Mucosa of rectum (tissue), 2 donors: ENCODE measurements at regions not wholly inside any gene's neighbourhood (a gene's known extent, or its start where the extent isn't known, plus 50 kb on each side); places are given as distances from the start of the nearest gene placed in this dataset.
"Not testable (repeated sequence)": the region's sequence is repeated elsewhere in the genome, so short reads cannot be mapped to it uniquely, and the experiment has no call there.

Source experiments
- H3K27ac ChIP-seq, 2 donors: one replicate each; pipeline ENCODE4 v1.7.0; 2013; ENCODE audit warnings: inconsistent platforms in 2 of 2, low read depth in 2 of 2, low read length in 2 of 2
- H3K27me3 ChIP-seq, 2 donors: one replicate each; pipeline ENCODE4 v1.7.0; 2013; ENCODE audit warnings: low read length in 2 of 2; ENCODE audit not compliant: control insufficient read depth in 2 of 2, insufficient read depth in 2 of 2
- H3K36me3 ChIP-seq, 2 donors: one replicate each; pipeline ENCODE4 v1.7.0; 2013; ENCODE audit warnings: low read length in 2 of 2; ENCODE audit not compliant: control insufficient read depth in 2 of 2, insufficient read depth in 2 of 2
- H3K4me1 ChIP-seq, 2 donors: one replicate each; pipeline ENCODE4 v1.7.0; 2013; ENCODE audit warnings: low read length in 2 of 2, mild to moderate bottlenecking in 1 of 2; ENCODE audit not compliant: control insufficient read depth in 2 of 2, insufficient read depth in 2 of 2
- H3K4me3 ChIP-seq, 2 donors: one replicate each; pipeline ENCODE4 v1.7.0; 2013; ENCODE audit warnings: low read length in 2 of 2
- H3K9ac ChIP-seq, 2 donors: one replicate each; pipeline ENCODE4 v1.7.0; 2013; ENCODE audit warnings: low read length in 2 of 2, low read depth in 1 of 2, mild to moderate bottlenecking in 1 of 2
- H3K9me3 ChIP-seq, 2 donors: one replicate each; pipeline ENCODE4 v1.7.0; 2013; ENCODE audit warnings: low read length in 2 of 2; ENCODE audit not compliant: control insufficient read depth in 2 of 2
- donor health status: healthy.
- donor health status: Normal muscosa, but diverticular disease.

DNA sequence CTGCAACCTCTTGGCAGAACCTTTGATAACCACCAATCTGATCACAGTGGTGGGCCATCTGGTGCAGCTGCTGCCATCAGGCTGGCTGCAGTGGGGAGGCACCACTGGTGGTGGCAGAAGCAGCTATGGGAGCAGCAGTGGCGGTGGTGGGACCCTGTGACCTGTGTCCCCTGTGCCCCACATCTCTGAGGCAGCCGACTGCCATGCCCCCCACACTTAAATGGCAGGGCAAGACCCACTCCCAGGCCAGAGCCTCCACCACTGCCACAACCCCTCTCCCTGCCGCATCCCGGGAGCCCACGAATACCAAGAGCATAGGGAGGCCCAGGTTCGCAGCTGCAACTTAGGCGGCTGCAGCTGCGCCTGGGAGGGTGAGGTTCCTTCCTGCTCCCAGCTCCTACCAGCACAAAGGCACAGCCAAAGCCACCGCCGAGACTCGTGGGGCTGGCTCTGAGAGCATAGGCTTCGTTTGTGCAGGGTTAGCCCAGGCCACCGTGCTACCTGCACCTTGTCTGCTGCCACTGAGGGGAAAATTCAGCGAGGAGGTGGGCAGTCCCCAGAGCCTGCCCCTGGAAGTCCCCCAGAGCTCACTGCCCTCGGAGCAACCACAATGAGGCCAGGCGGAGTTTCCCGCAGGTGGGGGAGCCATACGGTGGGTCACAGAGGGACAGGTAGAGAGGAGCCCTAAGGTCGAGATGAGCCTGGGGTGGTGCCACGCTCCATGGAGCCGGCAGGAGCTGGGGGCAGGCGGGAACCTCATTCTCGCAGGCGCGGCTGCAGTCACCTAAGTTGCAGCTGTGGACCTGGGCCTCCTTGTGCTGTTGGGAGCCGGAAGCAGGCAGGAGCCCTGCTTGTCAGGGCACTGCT lies 518.7 kb downstream of the RWDD3 start:
- Histone ChIP-seq H3K36me3 (no peaks in the 10 kb centered on the region), H3K27me3 (no peaks in the 10 kb centered on the region), H3K9me3 (peaks cover 0 to 3% of the 10 kb centered on the region in 2 donors)

DNA sequence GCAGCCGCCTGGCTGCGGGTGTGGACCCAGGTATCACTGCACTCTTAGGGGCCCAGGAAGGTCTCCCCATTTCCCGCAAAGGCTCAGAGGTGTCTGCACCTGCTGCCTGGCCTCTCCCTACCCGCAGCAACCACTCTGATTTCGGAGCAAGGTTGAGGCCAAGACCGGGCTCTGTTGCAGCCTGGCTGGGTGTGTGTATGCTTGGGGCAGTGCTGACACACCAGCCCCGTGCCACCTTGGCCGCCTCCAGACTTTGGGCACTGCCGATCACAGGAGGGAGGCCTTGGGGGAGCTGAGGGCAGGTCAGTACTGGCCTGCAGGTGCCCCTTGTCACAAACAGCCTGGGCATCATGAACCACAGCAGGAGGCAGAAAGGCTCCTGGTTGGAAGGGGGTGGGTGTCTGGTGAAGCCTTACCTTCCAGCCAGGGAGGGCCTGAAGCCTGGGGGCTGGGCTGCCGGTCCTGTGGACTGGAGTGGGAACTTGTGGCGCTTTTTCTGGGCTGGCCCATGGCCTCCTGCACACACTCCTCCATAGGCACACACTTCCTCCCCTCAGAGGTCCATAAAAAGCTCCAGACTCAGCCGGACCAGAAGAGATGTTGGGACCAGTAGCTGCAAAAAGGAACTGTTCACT lies 519.5 kb downstream of the RWDD3 start:
- H3K4me3 ChIP-seq, result no peak overlapping the region
- no peaks in the 10 kb centered on the region for H3K4me1 ChIP-seq
- no peak overlapping the region for H3K27ac ChIP-seq
- no peaks in the 10 kb centered on the region for H3K36me3 ChIP-seq
- no peaks in the 10 kb centered on the region for H3K27me3 ChIP-seq
- H3K9ac ChIP-seq, result no peak overlapping the region
- H3K9me3 ChIP-seq, result peaks cover 0 to 3% of the 10 kb centered on the region in 2 donors

More for the DNA sequence above, 518.7 kb downstream of the RWDD3 start:
- H3K4me1 ChIP-seq, result no peaks in the 10 kb centered on the region
- H3K9ac ChIP-seq, result no peak overlapping the region
- H3K4me3 ChIP-seq, result no peak overlapping the region
- no peak overlapping the region for H3K27ac ChIP-seq

- H3K9me3 ChIP-seq, result peaks cover 0 to 3% of the 10 kb centered on the region in 2 donors
- no peak overlapping the region for H3K27ac ChIP-seq
- no peak overlapping the region for H3K4me3 ChIP-seq
- H3K9ac ChIP-seq, result no peak overlapping the region
- no peaks in the 10 kb centered on the region for H3K36me3 ChIP-seq
- H3K27me3 ChIP-seq, result no peaks in the 10 kb centered on the region
- no peaks in the 10 kb centered on the region for H3K4me1 ChIP-seq
Measured at GRCh38 chr1:95754412-95754811, 520.4 kb downstream of the RWDD3 start.

DNA sequence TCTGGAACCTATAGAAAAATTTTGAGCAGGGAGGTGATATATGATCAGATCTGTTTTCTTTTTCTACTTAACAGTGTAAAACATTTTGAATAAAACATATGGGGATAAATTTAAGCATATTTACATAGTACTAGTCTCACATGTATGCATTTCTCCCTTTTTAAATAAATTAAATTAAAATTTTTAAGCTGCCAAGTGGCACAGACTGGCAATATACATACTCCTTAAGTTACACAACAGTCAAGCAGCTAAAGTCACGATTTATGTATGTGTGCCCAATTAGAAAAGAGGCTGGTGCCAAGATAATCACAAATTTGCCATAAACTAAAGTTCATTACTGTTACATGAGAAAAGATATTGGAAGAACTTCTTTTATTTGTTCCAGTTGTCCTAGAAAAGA lies 532.0 kb downstream of the RWDD3 start:
- H3K27me3 ChIP-seq, result no peaks in the 10 kb centered on the region
- H3K9me3 ChIP-seq, result no peaks in the 10 kb centered on the region
- H3K36me3 ChIP-seq, result no peaks in the 10 kb centered on the region
- no peak overlapping the region for H3K9ac ChIP-seq
- H3K27ac ChIP-seq, result no peak overlapping the region
- no peak overlapping the region for H3K4me3 ChIP-seq
- H3K4me1 ChIP-seq, result no peaks in the 10 kb centered on the region

GRCh38 chr1:95770581-95770980 lies 536.6 kb downstream of the RWDD3 start:
- Histone ChIP-seq H3K9me3 (peaks cover 0 to 3% of the 10 kb centered on the region in 2 donors), H3K4me1 (no peaks in the 10 kb centered on the region), H3K4me3 (no peak overlapping the region), H3K9ac (no peak overlapping the region), H3K36me3 (no peaks in the 10 kb centered on the region), H3K27ac (no peak overlapping the region), H3K27me3 (no peaks in the 10 kb centered on the region)

GRCh38 chr1:95778217-95778616 lies 544.2 kb downstream of the RWDD3 start:
- H3K9ac ChIP-seq, result no peak overlapping the region
- H3K27me3 ChIP-seq, result no peaks in the 10 kb centered on the region
- peaks cover 0 to 3% of the 10 kb centered on the region in 2 donors for H3K9me3 ChIP-seq
- H3K36me3 ChIP-seq, result no peaks in the 10 kb centered on the region
- H3K4me1 ChIP-seq, result no peaks in the 10 kb centered on the region
- H3K4me3 ChIP-seq, result no peak overlapping the region
- no peak overlapping the region for H3K27ac ChIP-seq

DNA sequence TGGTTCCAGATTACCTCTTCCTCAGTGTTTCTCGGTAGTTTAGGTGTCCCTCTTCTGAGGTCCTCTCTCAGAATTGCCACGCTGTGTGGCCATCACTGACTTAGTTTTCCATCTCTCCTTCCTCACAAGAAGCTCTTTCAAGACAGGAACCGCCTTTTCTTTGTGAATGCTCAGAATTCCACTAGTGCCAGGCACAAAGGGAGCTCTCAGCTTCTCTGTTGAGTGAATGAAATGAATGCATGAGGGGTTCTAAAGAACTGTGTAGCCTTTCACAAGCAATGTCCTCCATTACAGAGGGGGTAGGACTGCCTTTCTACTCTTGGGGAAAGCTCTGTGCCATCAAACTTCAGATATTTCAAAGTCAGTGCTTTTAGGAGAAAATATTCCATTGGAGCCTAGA lies 546.8 kb downstream of the RWDD3 start:
- H3K36me3 ChIP-seq, result no peaks in the 10 kb centered on the region
- no peaks in the 10 kb centered on the region for H3K4me1 ChIP-seq
- H3K27ac ChIP-seq, result no peak overlapping the region
- H3K9me3 ChIP-seq, result no peaks in the 10 kb centered on the region
- no peaks in the 10 kb centered on the region for H3K27me3 ChIP-seq
- no peak overlapping the region for H3K9ac ChIP-seq
- H3K4me3 ChIP-seq, result no peak overlapping the region

DNA sequence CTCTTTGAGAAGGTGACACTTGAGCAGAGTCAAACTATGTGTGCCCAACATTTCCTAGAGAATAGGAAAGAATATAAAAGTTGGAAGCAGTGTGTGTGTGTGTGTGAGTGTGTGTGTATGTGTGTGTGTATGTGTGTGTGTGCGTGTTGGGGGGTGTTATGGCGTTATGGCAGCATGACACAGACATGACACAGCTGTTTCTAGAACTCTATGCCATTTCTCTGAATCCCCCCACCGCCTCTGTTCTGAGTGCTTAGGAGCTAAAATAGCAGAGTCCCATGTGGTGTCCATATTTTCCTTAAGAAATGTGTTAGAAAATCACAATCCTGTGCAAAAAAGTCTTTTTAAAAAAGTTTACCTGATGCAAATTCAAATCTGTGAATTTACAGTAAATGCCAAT lies 556.1 kb downstream of the RWDD3 start:
- Histone ChIP-seq H3K36me3 (no peaks in the 10 kb centered on the region), H3K9me3 (no peaks in the 10 kb centered on the region), H3K27me3 (no peaks in the 10 kb centered on the region), H3K27ac (no peak overlapping the region), H3K4me3 (no peak overlapping the region), H3K9ac (no peak overlapping the region), H3K4me1 (no peaks in the 10 kb centered on the region)

DNA sequence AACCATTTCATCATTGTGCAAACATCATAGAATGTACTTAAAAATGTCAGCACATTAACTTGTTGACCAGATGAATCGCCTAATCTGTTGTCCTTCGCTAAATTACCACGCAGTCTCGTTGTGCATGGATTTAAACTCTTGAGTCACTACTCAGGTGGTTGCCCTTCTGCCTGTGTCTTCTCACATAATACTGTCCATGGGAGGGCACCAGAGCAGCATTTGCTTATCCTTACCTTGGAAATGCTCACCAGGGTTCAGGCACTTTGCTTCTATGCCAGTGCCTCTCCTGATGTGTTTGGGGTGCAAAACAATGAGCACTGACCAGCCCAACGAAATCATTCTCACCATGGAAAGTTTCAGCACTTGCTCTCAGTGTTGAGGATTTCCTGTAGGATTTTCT lies 559.9 kb downstream of the RWDD3 start:
- no peaks in the 10 kb centered on the region for H3K27me3 ChIP-seq
- no peak overlapping the region for H3K9ac ChIP-seq
- no peaks in the 10 kb centered on the region for H3K36me3 ChIP-seq
- H3K9me3 ChIP-seq, result peaks cover 0 to 1% of the 10 kb centered on the region in 2 donors
- H3K4me3 ChIP-seq, result no peak overlapping the region
- H3K27ac ChIP-seq, result no peak overlapping the region
- H3K4me1 ChIP-seq, result no peaks in the 10 kb centered on the region

- H3K27ac ChIP-seq, H3K4me1 ChIP-seq, H3K9me3 ChIP-seq, H3K27me3 ChIP-seq, H3K9ac ChIP-seq, H3K4me3 ChIP-seq, H3K36me3 ChIP-seq: not testable (repeated sequence)
Measured at GRCh38 chr1:95797761-95798160, 563.8 kb downstream of the RWDD3 start.
